Breast epithelium (tissue), 4 donors: ENCODE measurements at regions not wholly inside any gene's neighbourhood (a gene's known extent, or its start where the extent isn't known, plus 50 kb on each side); places are given as distances from the start of the nearest gene placed in this dataset.

Experiments used
- DNase-seq, 2 donors: peaks; one replicate each; pipeline ENCODE4 v3.0.0-alpha.2; 2019; ENCODE audit warnings: low spot score in 2 of 2
- H3K27ac ChIP-seq, 2 donors: fragments of 200-600 bp; sonication (generic) in 1 of 2; one replicate each; pipeline ENCODE4 v1.5.1; 2016 to 2019; ENCODE audit warnings: mild to moderate bottlenecking in 1 of 2
- H3K27me3 ChIP-seq, 2 donors: fragments of 200-600 bp; sonication (generic) in 1 of 2; one replicate each; pipeline versions ENCODE4 v1.5.1 to v1.6.0; 2017 to 2019; ENCODE audit warnings: control low read depth in 1 of 2, mild to moderate bottlenecking in 1 of 2
- H3K36me3 ChIP-seq: fragments of 200-600 bp; one replicate; pipeline ENCODE4 v1.5.1; 2019
- H3K4me1 ChIP-seq, 2 donors: fragments of 200-600 bp; sonication (generic); one replicate each; pipeline ENCODE4 v1.5.1; 2016 to 2019; ENCODE audit warnings: control low read depth in 1 of 2
- H3K4me3 ChIP-seq, 3 donors: fragments of 200-600 bp; sonication (generic); 1 replicate in 2 of 3; 2 replicates in 1 of 3; pipeline ENCODE4 v1.5.1; 2016 to 2019; ENCODE audit warnings: mild to moderate bottlenecking in 3 of 3, moderate library complexity in 2 of 3
- H3K9me3 ChIP-seq, 2 donors: fragments of 200-600 bp; sonication (generic) in 1 of 2; one replicate each; pipeline ENCODE4 v1.5.1; 2016 to 2019; ENCODE audit warnings: control low read depth in 1 of 2
- POLR2A ChIP-seq: fragments of 450-650 bp; IDR thresholded peaks from one replicate; pipeline ENCODE4 v1.6.1; 2016; ENCODE audit warnings: antibody characterized with exemption, mild to moderate bottlenecking, moderate library complexity
- POLR2AphosphoS5 ChIP-seq, 3 donors: sonication (generic); formaldehyde crosslinking; IDR thresholded peaks; one replicate each; pipeline ENCODE4 v1.6.1; 2017; ENCODE audit warnings: antibody characterized with exemption in 3 of 3
- intact Hi-C: fragments of 100-400 bp; cut with DNase I; formaldehyde crosslinking; loops from one replicate; pipeline ENCODE4 v1.15.1; 2023; ENCODE audit warnings: low total_unique reads
- TF ChIP-seq, protein P1 (sequence below), 3 donors: fragments of 450-650 bp; IDR thresholded peaks; one replicate each; pipeline ENCODE4 v1.5.1; 2016 to 2017; ENCODE audit warnings: antibody characterized with exemption in 3 of 3, mild to moderate bottlenecking in 3 of 3, moderate library complexity in 3 of 3

DNA sequence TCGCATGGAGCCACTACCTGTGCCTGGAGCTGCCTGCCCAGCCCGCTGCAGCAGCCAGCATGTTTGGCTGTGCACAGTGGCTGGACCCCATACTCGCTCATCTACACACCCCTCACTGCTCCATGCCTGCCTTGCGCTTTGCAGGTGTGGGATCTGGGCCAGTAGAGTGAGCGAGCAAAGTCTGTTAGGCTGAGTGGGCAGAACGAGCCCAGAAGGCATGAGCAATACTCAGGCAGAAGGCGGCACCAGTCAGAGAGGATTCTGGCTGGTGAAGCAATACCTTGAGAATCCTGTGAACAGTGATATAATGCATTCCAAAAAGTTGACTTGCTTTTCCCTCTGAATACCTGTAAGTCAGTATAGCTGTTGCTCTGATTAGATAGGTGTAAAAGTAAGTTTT, 816.4 kb downstream of the KCNT2 start:
- peaks cover 0 to 12% of the 10 kb centered on the region in 2 donors for H3K9me3 ChIP-seq
- TF ChIP-seq POLR2A, result no peak
- H3K27ac ChIP-seq, result no peak overlapping the region
- no peaks in the 10 kb centered on the region for H3K36me3 ChIP-seq
- no peaks in the 10 kb centered on the region for H3K27me3 ChIP-seq
- no peak overlapping the region for H3K4me3 ChIP-seq
- intact Hi-C loops, result no loop called here
- no peak for DNase-seq
- no peaks in the 10 kb centered on the region for H3K4me1 ChIP-seq

DNA sequence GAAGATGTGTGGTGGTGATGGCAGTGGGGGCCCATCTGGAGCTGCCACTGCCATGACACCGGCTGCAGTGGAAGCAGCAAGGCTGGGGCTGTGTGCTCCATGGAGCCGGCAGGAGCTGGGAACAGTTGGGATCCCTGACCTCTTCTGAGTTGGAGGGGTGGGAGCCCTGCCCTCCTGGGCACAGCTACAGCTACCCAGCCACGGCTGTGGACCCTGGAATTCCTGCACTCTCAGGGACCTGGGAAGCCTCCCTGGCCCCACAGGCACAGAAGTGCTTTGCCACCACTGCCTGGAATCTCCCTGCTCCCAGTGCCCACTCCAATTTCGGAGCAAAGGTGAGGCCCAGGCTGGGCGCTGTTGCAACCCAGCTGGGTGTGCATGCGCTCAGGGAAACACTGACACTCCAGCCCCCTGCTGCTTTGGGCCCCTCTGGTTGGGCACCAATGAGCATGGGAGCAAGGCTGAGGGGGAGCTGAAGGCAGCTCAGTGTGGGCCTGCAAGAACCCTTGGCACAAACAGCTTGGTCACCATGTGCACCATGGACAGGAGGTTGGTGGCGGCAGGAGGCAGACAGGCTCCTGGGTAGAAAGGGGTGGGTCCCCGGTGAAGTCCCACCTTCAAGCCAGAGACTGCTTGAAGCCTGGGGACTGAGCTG, 817.6 kb downstream of the KCNT2 start:
- H3K4me1 ChIP-seq, result no peaks in the 10 kb centered on the region
- H3K27ac ChIP-seq, result no peak overlapping the region
- no peak overlapping the region for H3K4me3 ChIP-seq
- H3K27me3 ChIP-seq, result no peaks in the 10 kb centered on the region
- no peaks in the 10 kb centered on the region for H3K36me3 ChIP-seq
- DNase-seq, result no peak
- peaks cover 0 to 12% of the 10 kb centered on the region in 2 donors for H3K9me3 ChIP-seq
- TF ChIP-seq POLR2AphosphoS5 (IDR thresholded peaks at IDR 0.05) (no peak), POLR2A (no peak)
- TF ChIP-seq, protein P1, sequence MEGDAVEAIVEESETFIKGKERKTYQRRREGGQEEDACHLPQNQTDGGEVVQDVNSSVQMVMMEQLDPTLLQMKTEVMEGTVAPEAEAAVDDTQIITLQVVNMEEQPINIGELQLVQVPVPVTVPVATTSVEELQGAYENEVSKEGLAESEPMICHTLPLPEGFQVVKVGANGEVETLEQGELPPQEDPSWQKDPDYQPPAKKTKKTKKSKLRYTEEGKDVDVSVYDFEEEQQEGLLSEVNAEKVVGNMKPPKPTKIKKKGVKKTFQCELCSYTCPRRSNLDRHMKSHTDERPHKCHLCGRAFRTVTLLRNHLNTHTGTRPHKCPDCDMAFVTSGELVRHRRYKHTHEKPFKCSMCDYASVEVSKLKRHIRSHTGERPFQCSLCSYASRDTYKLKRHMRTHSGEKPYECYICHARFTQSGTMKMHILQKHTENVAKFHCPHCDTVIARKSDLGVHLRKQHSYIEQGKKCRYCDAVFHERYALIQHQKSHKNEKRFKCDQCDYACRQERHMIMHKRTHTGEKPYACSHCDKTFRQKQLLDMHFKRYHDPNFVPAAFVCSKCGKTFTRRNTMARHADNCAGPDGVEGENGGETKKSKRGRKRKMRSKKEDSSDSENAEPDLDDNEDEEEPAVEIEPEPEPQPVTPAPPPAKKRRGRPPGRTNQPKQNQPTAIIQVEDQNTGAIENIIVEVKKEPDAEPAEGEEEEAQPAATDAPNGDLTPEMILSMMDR (IDR thresholded peaks at IDR 0.05), result no peak
- intact Hi-C loops, result no loop called here

DNA sequence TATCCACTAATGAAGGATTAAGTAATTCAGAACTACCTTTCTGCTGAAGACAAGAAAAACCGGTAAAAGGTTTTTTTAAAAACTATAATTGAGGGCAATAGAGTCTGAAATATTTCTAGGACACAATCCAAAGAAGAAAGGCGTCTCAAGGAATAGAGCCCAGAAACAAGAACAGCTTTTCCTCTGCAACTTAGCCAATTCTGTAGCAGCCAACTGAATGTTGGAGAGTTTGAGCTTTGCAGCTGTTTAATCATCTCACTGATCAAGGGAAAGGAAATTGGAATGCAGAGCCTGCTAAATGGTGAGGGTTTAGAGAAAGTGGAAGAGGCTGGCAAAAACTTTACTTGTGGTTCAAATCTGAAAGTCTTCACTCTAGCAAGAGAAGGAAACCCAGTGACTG, 818.9 kb downstream of the KCNT2 start:
- intact Hi-C loops, result no loop called here
- Histone ChIP-seq H3K9me3 (peaks cover 0 to 12% of the 10 kb centered on the region in 2 donors), H3K4me3 (no peak overlapping the region), H3K4me1 (no peaks in the 10 kb centered on the region), H3K36me3 (no peaks in the 10 kb centered on the region), H3K27ac (no peak overlapping the region), H3K27me3 (no peaks in the 10 kb centered on the region)
- no peak for DNase-seq
- TF ChIP-seq POLR2AphosphoS5 (IDR thresholded peaks at IDR 0.05), result no peak

DNA sequence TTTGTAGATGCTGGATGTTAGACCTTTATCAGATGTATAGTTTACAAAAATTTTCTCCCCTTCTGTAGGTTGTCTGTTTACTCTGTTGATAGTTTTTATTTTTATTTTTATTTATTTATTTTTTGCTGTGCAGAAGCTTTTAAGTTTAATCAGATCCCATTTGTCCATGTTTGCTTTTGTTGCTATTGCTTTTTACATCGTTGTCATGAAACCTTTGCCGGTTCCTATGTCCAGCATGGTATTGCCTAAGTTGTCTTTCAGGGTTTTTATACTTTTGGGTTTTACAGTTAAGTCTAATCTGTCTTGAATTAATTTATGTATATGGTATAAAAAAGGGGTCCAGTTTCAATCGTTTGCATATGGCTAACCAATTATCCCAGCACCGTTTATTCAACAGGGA, 819.5 kb downstream of the KCNT2 start:
- no peaks in the 10 kb centered on the region for H3K27me3 ChIP-seq
- intact Hi-C loops, result no loop called here
- TF ChIP-seq, protein P1 (IDR thresholded peaks at IDR 0.05), result no peak
- no peak for TF ChIP-seq POLR2A
- no peak for TF ChIP-seq POLR2AphosphoS5 (IDR thresholded peaks at IDR 0.05)

DNA sequence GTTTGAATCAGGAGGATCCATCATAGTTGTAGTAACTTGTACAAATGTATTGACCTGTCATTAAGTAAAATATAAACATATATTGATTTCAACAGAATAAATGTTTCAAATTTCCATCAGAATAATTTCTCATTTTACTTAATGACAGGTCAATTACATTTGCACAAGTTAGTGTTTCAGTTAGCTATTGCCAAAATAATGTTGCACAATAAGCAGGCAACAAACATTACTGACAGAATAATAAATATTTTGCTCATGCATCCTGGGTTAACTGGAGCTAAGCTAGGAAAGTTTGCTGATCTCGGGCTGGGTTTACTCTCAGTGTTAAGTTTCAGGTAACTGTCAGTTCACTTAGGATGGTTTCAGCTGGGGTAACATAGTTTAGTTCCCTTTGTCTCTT, 822.4 kb downstream of the KCNT2 start:
- Histone ChIP-seq H3K27ac (no peak overlapping the region), H3K4me3 (no peak overlapping the region), H3K27me3 (no peaks in the 10 kb centered on the region), H3K36me3 (no peaks in the 10 kb centered on the region), H3K9me3 (peaks cover 0 to 2% of the 10 kb centered on the region in 2 donors), H3K4me1 (no peaks in the 10 kb centered on the region)
- TF ChIP-seq POLR2A, result no peak
- TF ChIP-seq, protein P1 (IDR thresholded peaks at IDR 0.05), result no peak
- TF ChIP-seq POLR2AphosphoS5 (IDR thresholded peaks at IDR 0.05), result no peak
- DNase-seq, result no peak
- intact Hi-C loops, result no loop called here

More for the DNA sequence above, 819.5 kb downstream of the KCNT2 start:
- no peak for DNase-seq
- H3K27ac ChIP-seq, result no peak overlapping the region
- peaks cover 0 to 12% of the 10 kb centered on the region in 2 donors for H3K9me3 ChIP-seq
- no peaks in the 10 kb centered on the region for H3K36me3 ChIP-seq
- H3K4me1 ChIP-seq, result no peaks in the 10 kb centered on the region
- no peak overlapping the region for H3K4me3 ChIP-seq

DNA sequence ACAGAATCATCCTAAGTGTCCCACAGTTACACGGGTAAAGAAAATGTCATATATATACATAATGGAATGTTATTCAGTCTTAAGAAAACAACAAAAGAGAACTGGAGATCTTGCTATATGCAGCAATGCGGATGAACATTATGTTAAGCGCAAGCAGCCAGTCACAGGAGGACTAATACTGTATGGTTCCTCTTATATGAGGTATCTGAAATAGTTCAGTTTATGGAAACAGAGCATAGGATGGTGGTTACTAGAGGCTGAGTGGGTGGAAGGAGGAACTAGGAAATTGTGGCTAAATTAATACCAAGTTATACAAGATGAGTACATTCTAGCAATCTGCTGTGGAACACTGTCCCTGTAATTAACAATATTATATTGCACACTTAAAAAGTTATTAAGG, 834.3 kb downstream of the KCNT2 start:
- Histone ChIP-seq H3K27ac (no peak overlapping the region), H3K9me3 (no peaks in the 10 kb centered on the region), H3K36me3 (no peaks in the 10 kb centered on the region), H3K27me3 (no peaks in the 10 kb centered on the region), H3K4me1 (no peaks in the 10 kb centered on the region), H3K4me3 (no peak overlapping the region)
- TF ChIP-seq POLR2AphosphoS5 (IDR thresholded peaks at IDR 0.05) (no peak), POLR2A (no peak)
- TF ChIP-seq, protein P1 (IDR thresholded peaks at IDR 0.05), result no peak
- no peak for DNase-seq
- intact Hi-C loops, result no loop called here
